Right lobe of liver (tissue), 6 donors: ENCODE measurements at regions not wholly inside any gene's neighbourhood (a gene's known extent, or its start where the extent isn't known, plus 50 kb on each side); places are given as distances from the start of the nearest gene placed in this dataset.
A peak's percentile ranks its signal among the peaks of the same experiment; 100 is the strongest.

ENCODE experiments used
- ATAC-seq, 4 donors: fragments of 200-7000 bp; cut with Tn5 transposase; one replicate each; pipeline ENCODE4 v1.9.1; 2020; ENCODE audit warnings: mild to moderate bottlenecking in 4 of 4, moderate library complexity in 4 of 4
- DNase-seq, 3 donors: peaks; one replicate each; pipeline ENCODE4 v3.0.0-alpha.2; 2020
- H3K27ac ChIP-seq, 3 donors: fragments of 200-600 bp; one replicate each; pipeline ENCODE4 v1.8.0; 2022
- H3K27me3 ChIP-seq, 2 donors: fragments of 200-600 bp; one replicate each; pipeline ENCODE4 v1.8.0; 2022
- H3K36me3 ChIP-seq, 4 donors: fragments of 200-600 bp; sonication (generic) in 1 of 4; one replicate each; pipeline versions ENCODE4 v1.5.1 to v1.8.0; 2017 to 2022; ENCODE audit warnings: control low read depth in 1 of 4
- H3K4me1 ChIP-seq, 4 donors: fragments of 200-600 bp; sonication (generic) in 1 of 4; one replicate each; pipeline versions ENCODE4 v1.5.1 to v1.8.0; 2017 to 2022; ENCODE audit warnings: control low read depth in 1 of 4
- H3K4me3 ChIP-seq, 3 donors: fragments of 200-600 bp; one replicate each; pipeline ENCODE4 v1.8.0; 2022
- H3K9me3 ChIP-seq, 4 donors: fragments of 200-600 bp; sonication (generic) in 1 of 4; one replicate each; pipeline versions ENCODE4 v1.5.1 to v1.8.0; 2017 to 2022; ENCODE audit warnings: control low read depth in 1 of 4
- CTCF ChIP-seq, 4 donors: fragments of 200-600 bp in 3 of 4; fragments of 450-650 bp in 1 of 4; IDR thresholded peaks; one replicate each; pipeline versions ENCODE4 v1.5.1 to v1.8.0; 2016 to 2022; ENCODE audit warnings: antibody characterized with exemption in 4 of 4, mild to moderate bottlenecking in 2 of 4
- POLR2A ChIP-seq: fragments of 450-650 bp; IDR thresholded peaks from one replicate; pipeline ENCODE4 v1.6.1; 2017; ENCODE audit warnings: antibody characterized with exemption, mild to moderate bottlenecking
- WGBS: methylation state at CpG from one replicate; pipeline ENCODE4 v1.1.6; 2018; ENCODE audit warnings: low coverage, low lambda C conversion rate; ENCODE audit not compliant: insufficient coverage; ENCODE audit errors: missing lambda C conversion rate; 5-methylcytosine and 5-hydroxymethylcytosine counted together
- intact Hi-C, 2 donors: fragments of 100-400 bp; cut with DNase I; formaldehyde crosslinking; loops; one replicate each; pipeline versions ENCODE4 v1.11.2 to v1.14.1; 2022
- donor health status: DM: no; HTN: yes; CAD: no.
- donor health status: DM: no; HTN: no; CAD: no.
- donor health status: DM: no; HTN: no; CAD: no.
- donor health status: DM: no; HTN: yes; CAD: no.
- donor health status: DM: no; HTN: yes; CAD: no.

DNA sequence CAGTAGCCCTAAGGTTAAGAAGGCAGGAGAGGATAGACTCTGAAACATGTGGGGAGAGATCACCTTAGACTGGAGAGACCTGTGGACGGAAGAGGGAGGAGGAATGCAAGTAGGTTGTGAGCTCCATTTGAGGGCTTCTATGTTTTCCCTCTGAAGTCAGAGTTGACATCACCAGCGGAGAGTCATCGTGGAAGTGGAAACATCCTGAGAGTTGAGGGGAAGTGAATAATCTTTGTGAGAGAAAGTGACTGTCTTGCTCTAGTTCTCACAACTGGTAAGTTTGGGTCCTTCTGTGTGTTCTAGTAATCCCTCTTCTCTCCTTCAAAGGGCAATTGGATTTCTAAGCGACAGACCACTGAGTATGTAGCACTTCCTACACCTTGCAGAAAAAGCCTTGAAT, 103.6 kb upstream of the CCND2 start:
- no peak for DNase-seq
- Histone ChIP-seq H3K4me1 (no peaks in the 10 kb centered on the region), H3K4me3 (no peak overlapping the region), H3K27ac (no peak overlapping the region), H3K36me3 (no peaks in the 10 kb centered on the region), H3K27me3 (no peaks in the 10 kb centered on the region), H3K9me3 (no peaks in the 10 kb centered on the region)
- no peak for ATAC-seq
- TF ChIP-seq POLR2A (no peak), CTCF (IDR thresholded peaks at IDR 0.05) (no peak)
- intact Hi-C loops, result no loop called here
- WGBS, result 45% methylated on average over 1 of the region's 4 CpGs

GRCh38 chr12:4169531-4169930, 104.0 kb upstream of the CCND2 start:
- intact Hi-C loops, result no loop called here
- H3K27me3 ChIP-seq, result no peaks in the 10 kb centered on the region
- no peak for ATAC-seq
- H3K4me1 ChIP-seq, result no peaks in the 10 kb centered on the region
- no peaks in the 10 kb centered on the region for H3K36me3 ChIP-seq
- WGBS, result 53% methylated on average over 5 of the region's 5 CpGs
- TF ChIP-seq POLR2A (no peak), CTCF (IDR thresholded peaks at IDR 0.05) (no peak)
- H3K27ac ChIP-seq, result no peak overlapping the region
- no peaks in the 10 kb centered on the region for H3K9me3 ChIP-seq
- no peak overlapping the region for H3K4me3 ChIP-seq
- DNase-seq, result no peak

GRCh38 chr12:4168036-4168435, 105.5 kb upstream of the CCND2 start:
- TF ChIP-seq CTCF (IDR thresholded peaks at IDR 0.05) (no peak), POLR2A (no peak)
- 67% methylated on average over 6 of the region's 6 CpGs for WGBS
- no peak for ATAC-seq
- H3K4me1 ChIP-seq, result no peaks in the 10 kb centered on the region
- H3K36me3 ChIP-seq, result no peaks in the 10 kb centered on the region
- H3K9me3 ChIP-seq, result no peaks in the 10 kb centered on the region
- DNase-seq, result no peak
- no peaks in the 10 kb centered on the region for H3K27me3 ChIP-seq
- intact Hi-C loops, result no loop called here
- H3K27ac ChIP-seq, result no peak overlapping the region
- no peak overlapping the region for H3K4me3 ChIP-seq

GRCh38 chr12:4164559-4165558, 108.7 kb upstream of the CCND2 start:
- H3K36me3 ChIP-seq, result no peaks in the 10 kb centered on the region
- no peaks in the 10 kb centered on the region for H3K9me3 ChIP-seq
- peak in 2 of 3 donors; percentile 45 to 63 for DNase-seq
- H3K27ac ChIP-seq, result no peak overlapping the region
- no peak for TF ChIP-seq CTCF (IDR thresholded peaks at IDR 0.05)
- no peak for TF ChIP-seq POLR2A
- H3K4me1 ChIP-seq, result no peaks in the 10 kb centered on the region
- no peaks in the 10 kb centered on the region for H3K27me3 ChIP-seq
- H3K4me3 ChIP-seq, result peak overlapping the region; percentile 6 to 26 (median 16)
- intact Hi-C loops, result no loop called here
- ATAC-seq, result peak; percentile 43 to 77 (median 63)
- WGBS, result 3% methylated on average over 24 of the region's 63 CpGs
